Dedifferentiated amniotic fluid mesenchymal stem cell (primary cell): ENCODE measurements at regions not wholly inside any gene's neighbourhood (a gene's known extent, or its start where the extent isn't known, plus 50 kb on each side); places are given as distances from the start of the nearest gene placed in this dataset.
"Not testable (repeated sequence)": the region's sequence is repeated elsewhere in the genome, so short reads cannot be mapped to it uniquely, and the experiment has no call there.

Experiments used
- DNase-seq: peaks from one replicate; pipeline ENCODE4 v3.0.0-alpha.2; 2016; ENCODE audit errors: extremely low spot score

GRCh38 chr22:48070083-48070482 is 1307.6 kb downstream of the TBC1D22A start:
- DNase-seq = no peak

GRCh38 chr22:48069256-48069655 is 1306.8 kb downstream of the TBC1D22A start:
- no peak for DNase-seq

GRCh38 chr22:48068323-48068885 is 1306.0 kb downstream of the TBC1D22A start:
- DNase-seq = no peak

DNA sequence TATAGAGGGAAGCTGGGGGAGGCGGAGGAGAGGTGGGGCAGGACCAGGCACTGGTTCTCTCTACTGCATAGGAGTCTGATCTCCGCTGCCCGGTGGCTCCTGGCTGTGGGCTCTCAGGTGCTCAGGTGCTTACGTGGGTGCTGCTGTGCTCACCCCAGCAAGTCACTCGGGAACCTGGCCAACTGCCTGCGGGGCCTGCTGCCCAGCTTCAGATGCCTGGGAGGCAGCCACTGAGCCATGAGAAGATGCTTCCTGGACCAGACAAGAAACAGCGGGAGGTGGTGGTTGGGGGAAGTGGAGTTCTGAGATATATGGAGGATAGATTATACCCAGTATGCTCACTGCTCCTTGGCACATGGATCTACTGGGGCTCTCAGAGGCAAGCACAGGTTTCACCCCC is 1303.4 kb downstream of the TBC1D22A start:
- DNase-seq = no peak

DNA sequence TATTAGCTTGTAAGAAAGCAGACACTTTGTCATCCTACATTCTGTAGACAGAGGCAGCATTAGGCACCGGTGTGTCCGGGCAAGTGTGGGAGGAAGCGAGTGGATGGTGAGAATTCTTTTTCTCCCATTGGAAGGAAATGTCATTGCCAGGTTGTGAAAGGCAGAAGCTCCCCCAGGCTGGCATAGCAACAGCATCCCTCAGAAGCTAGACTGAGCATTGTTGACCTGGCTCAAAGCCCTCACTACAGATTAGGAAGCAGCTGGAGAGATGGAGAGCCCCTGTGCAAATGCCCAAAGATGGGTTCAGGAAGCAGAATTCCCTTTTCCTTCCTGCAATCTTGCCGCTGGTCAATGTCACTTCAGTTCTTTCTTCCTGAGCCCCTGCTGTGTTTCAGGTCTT is 1299.3 kb downstream of the TBC1D22A start:
- no peak for DNase-seq

- no peak for DNase-seq
These were observed 1297.8 kb downstream of the TBC1D22A start for GRCh38 chr22:48060266-48060665.

GRCh38 chr22:48059521-48059920 is 1297.1 kb downstream of the TBC1D22A start:
- DNase-seq = not testable (repeated sequence)

DNA sequence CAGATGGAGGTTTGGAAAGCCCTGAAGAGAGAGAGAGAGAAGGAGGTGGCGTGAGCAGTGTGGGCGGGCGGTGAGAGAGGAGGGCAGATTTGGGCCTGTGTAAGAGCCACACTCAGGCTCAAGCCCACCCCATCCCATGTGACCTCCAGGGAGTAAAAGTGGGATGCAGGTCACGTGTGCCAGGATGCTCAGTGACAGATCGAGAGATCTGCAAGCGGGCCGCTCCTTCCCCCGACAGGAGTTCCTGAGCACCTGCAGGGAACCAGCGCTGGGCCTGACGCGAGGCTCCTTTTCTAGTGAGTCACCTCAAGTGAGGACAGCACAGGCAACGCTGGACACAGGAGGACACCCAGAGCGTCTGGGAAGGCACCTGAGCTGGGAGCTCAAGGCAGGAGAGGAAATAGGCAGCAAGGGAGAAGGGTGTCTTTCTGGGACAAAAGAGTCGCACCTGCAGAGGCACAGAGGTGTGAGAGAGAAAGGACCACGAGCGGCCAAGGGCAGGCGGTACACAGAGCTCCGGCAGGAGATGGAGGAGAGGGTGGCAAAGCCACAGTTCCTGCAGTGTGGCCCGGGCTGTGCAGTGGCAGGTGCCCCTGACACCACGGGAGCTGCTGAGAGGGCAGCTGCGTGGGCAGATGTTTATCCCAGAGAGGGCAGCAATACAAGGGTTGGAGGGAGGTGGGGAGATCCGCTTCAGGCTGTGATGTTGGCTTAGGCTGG is 1294.8 kb downstream of the TBC1D22A start:
- DNase-seq = no peak

DNA sequence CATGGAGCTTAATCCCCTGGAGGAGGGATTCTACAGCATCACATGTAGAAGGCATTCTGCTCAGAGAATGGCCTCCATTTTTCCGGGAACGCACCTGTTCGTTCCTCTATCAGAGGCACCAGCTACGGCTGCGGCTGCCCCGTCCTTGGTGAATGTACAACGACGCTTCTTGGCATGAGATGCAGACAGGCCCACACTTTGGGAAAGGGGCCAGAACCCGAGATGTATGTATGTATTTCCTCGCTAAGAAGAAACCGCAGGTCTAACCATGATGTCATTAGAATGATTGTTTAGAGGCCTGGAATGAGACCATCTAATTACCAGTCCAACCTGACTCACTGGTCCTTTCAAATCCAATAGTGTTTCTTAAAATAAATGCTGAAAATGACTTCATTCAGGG is 1293.4 kb downstream of the TBC1D22A start:
- no peak for DNase-seq

- DNase-seq = no peak
These were observed 1292.7 kb downstream of the TBC1D22A start for GRCh38 chr22:48055185-48055584.

GRCh38 chr22:48054596-48054995 is 1292.1 kb downstream of the TBC1D22A start:
- DNase-seq = no peak

DNA sequence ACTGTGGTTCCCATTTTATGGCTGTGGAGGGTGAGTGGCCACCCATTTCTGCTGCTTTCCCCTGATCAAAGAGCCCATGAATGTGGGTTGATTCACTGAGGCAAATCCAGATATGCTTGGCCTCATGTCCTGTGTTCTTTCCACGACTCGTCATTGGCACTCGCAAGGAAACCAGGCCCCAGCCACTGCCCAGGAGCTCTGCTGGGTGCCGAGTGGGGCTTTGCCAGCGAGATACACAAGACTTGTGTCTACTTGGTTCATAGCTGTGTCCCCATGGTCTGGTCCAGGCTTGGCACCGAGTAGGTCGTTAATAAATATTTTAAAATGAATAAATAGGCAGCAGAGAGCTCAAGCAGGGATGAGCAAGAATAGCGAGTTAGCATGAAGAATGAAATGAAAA is 1291.5 kb downstream of the TBC1D22A start:
- no peak for DNase-seq

GRCh38 chr22:48053486-48053885 is 1291.0 kb downstream of the TBC1D22A start:
- DNase-seq = no peak

- DNase-seq = no peak
These were observed 1290.1 kb downstream of the TBC1D22A start for GRCh38 chr22:48052621-48052890.

DNA sequence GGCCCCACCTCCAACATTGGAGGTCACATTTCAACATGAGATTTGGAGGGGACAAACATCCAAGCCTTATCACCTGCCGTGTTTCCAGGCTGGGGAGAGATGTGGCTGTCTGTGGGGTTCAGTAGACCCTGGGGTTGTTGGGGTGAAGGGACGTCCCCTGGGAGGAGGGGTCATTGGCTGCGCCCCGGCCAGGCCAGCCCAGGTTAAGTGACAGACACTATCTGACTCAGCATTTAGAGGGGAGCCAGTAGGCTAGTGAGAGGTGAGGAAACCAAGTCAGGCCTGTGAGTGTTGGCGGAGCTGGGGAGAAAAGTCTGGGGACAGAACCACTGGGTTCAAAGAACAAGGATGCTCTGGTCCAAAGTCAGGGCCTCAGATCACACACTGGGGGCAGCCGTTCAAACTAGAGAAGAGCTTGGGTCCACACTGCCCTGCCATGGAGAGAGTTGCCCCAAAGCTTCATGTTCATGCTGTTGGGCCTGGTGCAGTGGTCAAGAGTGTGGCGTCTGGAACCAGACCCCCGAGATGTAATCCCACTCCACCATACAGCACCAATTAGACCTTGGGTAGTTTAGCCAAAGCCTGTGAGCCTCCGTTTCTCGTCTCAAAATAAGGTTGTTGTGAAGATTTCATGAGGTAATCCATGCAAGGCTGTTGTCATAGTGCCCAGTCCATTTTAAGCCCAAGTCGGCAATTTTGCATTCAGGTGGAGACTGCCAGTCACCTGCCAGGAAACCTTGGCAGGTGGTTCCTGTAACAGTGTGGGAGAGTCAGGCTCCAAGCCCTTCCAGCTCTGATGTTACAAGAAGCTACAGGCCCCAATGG is 1289.6 kb downstream of the TBC1D22A start:
- no peak for DNase-seq

DNA sequence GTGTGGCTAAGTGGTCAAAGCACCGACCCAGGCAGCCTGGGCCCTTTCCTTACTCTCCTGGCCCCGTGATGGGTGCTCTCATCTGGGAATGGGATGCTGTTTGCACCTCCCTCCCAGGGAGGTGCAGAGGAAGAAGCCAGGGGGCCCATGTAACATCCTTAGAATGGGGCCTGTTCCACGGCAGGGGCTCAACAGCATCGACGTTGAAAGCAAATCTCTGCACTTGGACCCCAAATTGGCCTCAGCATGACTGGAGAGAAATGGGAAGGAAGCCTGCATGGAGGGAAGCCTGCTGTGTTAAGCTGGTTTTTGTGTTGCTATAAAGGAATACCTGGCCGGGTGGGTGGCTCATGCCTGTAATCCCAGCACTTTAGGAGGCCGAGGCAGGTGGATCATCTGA is 1288.4 kb downstream of the TBC1D22A start:
- DNase-seq = no peak

DNA sequence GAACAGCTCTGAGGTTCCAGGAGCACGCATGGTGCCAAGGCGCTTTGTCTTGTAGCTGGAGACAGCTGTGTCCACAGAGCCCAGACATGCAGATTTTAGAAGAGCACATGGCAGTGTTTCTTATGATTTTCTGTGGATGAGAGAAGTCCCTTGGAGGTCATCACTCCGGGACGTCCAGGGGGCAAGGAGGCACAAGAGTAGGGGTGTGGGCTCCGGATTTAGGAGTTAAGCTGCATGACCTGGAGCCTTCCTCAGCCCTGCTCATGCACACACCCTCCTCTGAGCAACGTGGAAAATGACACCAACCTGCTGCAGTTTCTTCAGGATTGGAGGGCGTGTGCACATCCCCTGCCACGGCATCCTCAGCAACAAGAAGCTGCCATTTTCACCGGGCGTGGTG is 1286.7 kb downstream of the TBC1D22A start:
- DNase-seq = no peak

DNA sequence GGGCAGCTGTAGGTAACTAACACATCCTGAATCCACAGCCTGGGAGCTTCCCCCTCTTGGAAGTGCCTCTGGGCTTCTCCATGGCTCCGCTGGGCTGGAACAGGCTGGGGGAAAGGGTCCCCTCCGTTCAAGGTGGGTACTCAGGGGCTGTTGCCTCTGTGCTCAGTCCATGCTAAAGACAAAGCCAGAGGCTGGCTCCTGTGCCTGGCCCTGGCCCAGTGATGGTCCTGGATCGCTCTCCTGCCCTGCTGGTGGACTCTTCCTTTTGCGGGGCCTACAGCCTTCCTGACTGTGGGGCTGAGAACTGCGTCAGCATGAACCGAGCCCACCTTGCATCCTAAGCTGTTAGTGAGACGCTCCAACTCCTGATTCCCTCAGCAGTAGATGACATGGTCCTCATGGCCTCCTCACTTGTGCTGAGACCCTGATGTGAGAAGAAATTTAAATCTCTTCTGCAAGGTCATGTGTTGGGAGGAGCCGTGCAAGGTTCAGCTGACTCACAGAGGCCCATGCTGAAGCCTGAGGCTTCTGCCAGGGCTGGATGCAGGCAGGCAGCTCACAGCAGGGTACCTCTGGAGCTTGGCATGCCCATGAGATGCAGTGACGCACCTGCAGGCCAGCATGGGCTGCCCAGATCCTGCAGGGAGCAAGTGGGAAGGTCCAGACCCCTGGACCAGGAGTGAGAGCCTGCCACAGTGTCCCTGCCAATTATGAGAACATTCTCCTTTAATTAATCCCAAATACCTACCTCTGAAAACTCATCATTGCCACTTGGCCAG is 1285.5 kb downstream of the TBC1D22A start:
- no peak for DNase-seq

DNA sequence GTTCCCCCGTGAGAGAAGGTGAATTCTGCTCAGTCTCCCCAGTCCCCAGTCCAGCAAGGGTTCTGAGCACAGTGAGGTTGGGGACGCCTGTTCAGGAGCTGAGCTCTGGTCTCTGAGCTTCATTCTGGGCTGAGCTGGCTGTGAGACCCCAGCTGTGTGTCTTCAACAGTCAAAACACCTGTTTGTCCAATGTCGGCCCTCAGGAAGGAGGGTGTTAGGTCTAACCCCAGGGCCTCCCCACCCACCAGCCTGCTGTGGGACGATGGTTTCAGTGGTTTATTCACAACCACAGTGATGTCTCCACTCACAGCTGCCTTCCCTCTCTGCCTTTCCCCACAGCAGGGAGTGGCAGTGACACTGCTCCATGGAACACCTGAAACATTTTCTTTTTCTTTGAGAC is 1282.9 kb downstream of the TBC1D22A start:
- no peak for DNase-seq

- no peak for DNase-seq
These were observed 1282.1 kb downstream of the TBC1D22A start for GRCh38 chr22:48044487-48045060.

DNA sequence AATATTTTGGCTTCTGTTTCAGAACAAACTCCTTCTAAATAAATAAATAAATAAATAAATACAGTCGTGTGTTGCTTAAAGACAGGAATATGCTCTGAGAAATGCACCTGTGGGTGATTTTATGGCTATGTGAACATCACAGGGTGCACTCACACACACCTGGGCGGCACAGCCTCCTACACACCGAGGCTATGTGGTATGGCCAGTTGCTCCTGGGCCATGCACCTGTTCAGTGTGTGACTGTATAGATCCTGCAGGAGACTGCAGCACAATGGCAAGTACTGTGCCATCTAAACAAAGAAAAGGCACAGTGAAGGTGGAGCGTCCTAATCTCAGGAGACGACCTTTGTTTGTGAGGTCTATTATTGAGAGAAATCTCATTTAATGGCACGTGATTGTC is 1281.1 kb downstream of the TBC1D22A start:
- no peak for DNase-seq
